ENCODE measurements at regions not wholly inside any gene's neighbourhood (a gene's known extent, or its start where the extent isn't known, plus 50 kb on each side); places are given as distances from the start of the nearest gene placed in this dataset.

DNA sequence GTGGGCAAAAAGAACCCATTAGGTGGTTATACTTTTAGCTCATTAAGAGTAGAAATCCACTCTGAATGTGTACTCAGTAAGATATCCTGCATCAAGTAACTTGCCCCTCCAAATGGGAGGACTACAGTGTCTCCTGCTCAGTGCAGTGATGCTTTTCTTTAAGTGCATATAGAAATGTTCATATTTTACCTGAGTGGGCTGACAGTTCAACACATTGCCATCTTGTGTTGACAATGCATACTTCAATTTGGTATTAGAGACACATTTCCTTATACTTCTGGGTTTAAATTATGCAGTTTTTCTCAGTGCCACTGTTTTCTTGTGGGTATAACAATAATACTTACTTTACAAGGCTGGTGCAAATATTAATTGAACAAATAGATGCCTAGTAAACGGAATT lies 318.6 kb upstream of the TMPRSS15 start:
- Mint-ChIP-seq H3K27me3 (ENCODE audit: insufficient read depth) (no peaks in the 10 kb centered on the region), H3K27ac (no peak overlapping the region), H3K4me1 (no peaks in the 10 kb centered on the region), H3K4me3 (no peak overlapping the region), H3K9me3 (no peaks in the 10 kb centered on the region), H3K36me3 (ENCODE audit: low read depth) (no peaks in the 10 kb centered on the region)
- no peak for DNase-seq
- Histone ChIP-seq H3K27me3 (ENCODE audit: control insufficient read depth, insufficient read depth, low read length, poor library complexity, severe bottlenecking) (no peaks in the 10 kb centered on the region), H3K36me3 (ENCODE audit: control insufficient read depth, insufficient read depth, low read length) (no peaks in the 10 kb centered on the region), H3K9me3 (ENCODE audit: control insufficient read depth, low read length) (no peaks in the 10 kb centered on the region), H3K27ac (ENCODE audit: low read depth, low read length) (no peak overlapping the region), H3K9ac (ENCODE audit: extremely low read depth, low read length, poor library complexity, severe bottlenecking) (no peak overlapping the region), H3K4me3 (ENCODE audit: low read length) (no peak overlapping the region), H3K4me1 (ENCODE audit: control insufficient read depth, insufficient read depth, low read length) (no peaks in the 10 kb centered on the region)
- TF ChIP-seq, protein P1, sequence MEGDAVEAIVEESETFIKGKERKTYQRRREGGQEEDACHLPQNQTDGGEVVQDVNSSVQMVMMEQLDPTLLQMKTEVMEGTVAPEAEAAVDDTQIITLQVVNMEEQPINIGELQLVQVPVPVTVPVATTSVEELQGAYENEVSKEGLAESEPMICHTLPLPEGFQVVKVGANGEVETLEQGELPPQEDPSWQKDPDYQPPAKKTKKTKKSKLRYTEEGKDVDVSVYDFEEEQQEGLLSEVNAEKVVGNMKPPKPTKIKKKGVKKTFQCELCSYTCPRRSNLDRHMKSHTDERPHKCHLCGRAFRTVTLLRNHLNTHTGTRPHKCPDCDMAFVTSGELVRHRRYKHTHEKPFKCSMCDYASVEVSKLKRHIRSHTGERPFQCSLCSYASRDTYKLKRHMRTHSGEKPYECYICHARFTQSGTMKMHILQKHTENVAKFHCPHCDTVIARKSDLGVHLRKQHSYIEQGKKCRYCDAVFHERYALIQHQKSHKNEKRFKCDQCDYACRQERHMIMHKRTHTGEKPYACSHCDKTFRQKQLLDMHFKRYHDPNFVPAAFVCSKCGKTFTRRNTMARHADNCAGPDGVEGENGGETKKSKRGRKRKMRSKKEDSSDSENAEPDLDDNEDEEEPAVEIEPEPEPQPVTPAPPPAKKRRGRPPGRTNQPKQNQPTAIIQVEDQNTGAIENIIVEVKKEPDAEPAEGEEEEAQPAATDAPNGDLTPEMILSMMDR (conservative IDR thresholded peaks at IDR 0.05), result no peak
- no CpG with 5 or more reads among the region's 1 CpG for WGBS, 2 experiments (ENCODE audit: insufficient coverage in 1 of 2, insufficient read length in 1 of 2)

DNA sequence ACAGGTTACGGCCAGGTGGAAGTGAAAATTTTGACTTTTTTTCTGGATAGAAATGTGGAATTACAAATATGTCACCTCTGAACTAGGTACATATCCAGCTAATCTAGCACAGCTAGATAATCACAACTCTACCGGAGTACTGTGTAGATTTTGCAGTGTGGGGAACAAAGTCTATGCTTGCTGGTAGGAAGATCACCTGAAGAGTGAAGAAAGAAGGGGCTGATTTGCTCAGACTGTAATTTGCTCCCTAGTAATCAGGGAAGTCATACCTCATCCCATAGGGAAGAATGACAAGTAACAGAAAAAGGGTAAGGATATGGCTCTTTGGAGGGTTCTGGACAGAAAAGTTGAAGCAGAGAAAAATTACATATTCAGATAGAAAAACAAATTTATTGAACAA lies 319.6 kb upstream of the TMPRSS15 start:
- Mint-ChIP-seq H3K27me3 (ENCODE audit: insufficient read depth) (no peaks in the 10 kb centered on the region), H3K9me3 (no peaks in the 10 kb centered on the region), H3K36me3 (ENCODE audit: low read depth) (no peaks in the 10 kb centered on the region), H3K4me1 (no peaks in the 10 kb centered on the region), H3K27ac (no peak overlapping the region), H3K4me3 (no peak overlapping the region)
- WGBS, 2 experiments (ENCODE audit: insufficient coverage in 1 of 2, insufficient read length in 1 of 2), result no CpG with 5 or more reads among the region's 2 CpGs
- Histone ChIP-seq H3K9me3 (ENCODE audit: control insufficient read depth, low read length) (no peaks in the 10 kb centered on the region), H3K9ac (ENCODE audit: extremely low read depth, low read length, poor library complexity, severe bottlenecking) (no peak overlapping the region), H3K27ac (ENCODE audit: low read depth, low read length) (no peak overlapping the region), H3K4me3 (ENCODE audit: low read length) (no peak overlapping the region), H3K36me3 (ENCODE audit: control insufficient read depth, insufficient read depth, low read length) (no peaks in the 10 kb centered on the region), H3K27me3 (ENCODE audit: control insufficient read depth, insufficient read depth, low read length, poor library complexity, severe bottlenecking) (no peaks in the 10 kb centered on the region), H3K4me1 (ENCODE audit: control insufficient read depth, insufficient read depth, low read length) (no peaks in the 10 kb centered on the region)
- TF ChIP-seq, protein P1 (conservative IDR thresholded peaks at IDR 0.05), result no peak
- DNase-seq, result no peak

DNA sequence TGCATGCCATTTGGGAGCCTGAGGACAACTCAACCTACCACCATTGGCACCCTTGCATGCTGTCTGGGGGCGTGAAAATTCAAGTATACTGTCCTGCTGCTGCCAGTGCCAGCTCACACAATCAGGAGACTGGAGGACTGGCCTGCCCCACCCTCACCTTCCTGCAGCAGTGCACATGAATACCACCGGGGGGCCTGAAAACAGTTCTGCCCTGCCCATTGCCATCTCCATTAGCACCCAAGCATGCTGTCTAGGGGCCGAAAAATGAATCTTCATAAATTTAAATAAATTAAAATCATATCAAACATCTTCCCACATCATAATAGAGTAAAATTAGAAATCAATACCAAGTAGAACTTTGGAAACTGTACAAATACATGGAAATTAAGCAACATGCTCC lies 322.1 kb upstream of the TMPRSS15 start:
- H3K27ac ChIP-seq (ENCODE audit: low read depth, low read length), result no peak overlapping the region
- H3K4me3 ChIP-seq (ENCODE audit: low read length), result no peak overlapping the region
- Mint-ChIP-seq H3K4me1 (no peaks in the 10 kb centered on the region), H3K9me3 (no peaks in the 10 kb centered on the region), H3K27me3 (ENCODE audit: insufficient read depth) (no peaks in the 10 kb centered on the region), H3K27ac (no peak overlapping the region), H3K36me3 (ENCODE audit: low read depth) (no peaks in the 10 kb centered on the region), H3K4me3 (no peak overlapping the region)
- H3K4me1 ChIP-seq (ENCODE audit: control insufficient read depth, insufficient read depth, low read length), result no peaks in the 10 kb centered on the region
- peak; percentile 61 for DNase-seq
- 62% methylated on average over 3 of the region's 3 CpGs; no CpG with 5 or more reads in 1 of the 2 experiments for WGBS, 2 experiments (ENCODE audit: insufficient coverage in 1 of 2, insufficient read length in 1 of 2)
- H3K27me3 ChIP-seq (ENCODE audit: control insufficient read depth, insufficient read depth, low read length, poor library complexity, severe bottlenecking), result no peaks in the 10 kb centered on the region
- no peaks in the 10 kb centered on the region for H3K36me3 ChIP-seq (ENCODE audit: control insufficient read depth, insufficient read depth, low read length)
- TF ChIP-seq, protein P1 (conservative IDR thresholded peaks at IDR 0.05), result peak; percentile 63
- H3K9ac ChIP-seq (ENCODE audit: extremely low read depth, low read length, poor library complexity, severe bottlenecking), result no peak overlapping the region
- no peaks in the 10 kb centered on the region for H3K9me3 ChIP-seq (ENCODE audit: control insufficient read depth, low read length)

Measured in endodermal cell (in vitro differentiated cells).